Fibroblast of skin of right biceps (primary cell): ENCODE measurements at regions not wholly inside any gene's neighbourhood (a gene's known extent, or its start where the extent isn't known, plus 50 kb on each side); places are given as distances from the start of the nearest gene placed in this dataset.
A peak's percentile ranks its signal among the peaks of the same experiment; 100 is the strongest.
"Not testable (repeated sequence)": the region's sequence is repeated elsewhere in the genome, so short reads cannot be mapped to it uniquely, and the experiment has no call there.

Experiments
- DNase-seq: peaks from one replicate; pipeline ENCODE4 v3.0.0-alpha.2; 2013

DNA sequence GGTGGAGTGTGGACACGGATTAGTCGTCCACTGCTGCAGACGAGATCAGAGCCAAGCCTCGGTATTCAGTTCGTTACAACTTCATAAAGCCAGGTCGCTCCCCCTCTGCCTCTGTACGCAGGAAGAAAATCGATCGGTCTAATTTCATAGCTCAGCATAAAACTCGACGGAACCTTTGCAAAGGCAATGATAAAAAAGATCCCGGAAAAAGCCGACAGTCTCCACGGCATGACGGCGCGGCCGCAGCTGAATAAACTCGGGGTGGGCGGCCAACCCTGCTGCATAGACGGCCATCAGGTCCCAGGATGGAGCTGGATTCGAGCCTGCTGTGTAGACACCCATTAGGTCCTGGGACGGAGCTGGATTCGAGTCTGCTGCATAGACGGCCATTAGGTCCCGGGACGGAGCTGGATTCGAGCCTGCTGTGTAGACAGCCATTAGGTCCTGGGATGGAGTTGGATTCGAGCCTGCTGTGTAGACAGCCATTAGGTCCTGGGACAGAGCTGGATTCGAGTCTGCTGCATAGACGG lies 113.8 kb upstream of the PPP2R3B start:
- DNase-seq = no peak

DNA sequence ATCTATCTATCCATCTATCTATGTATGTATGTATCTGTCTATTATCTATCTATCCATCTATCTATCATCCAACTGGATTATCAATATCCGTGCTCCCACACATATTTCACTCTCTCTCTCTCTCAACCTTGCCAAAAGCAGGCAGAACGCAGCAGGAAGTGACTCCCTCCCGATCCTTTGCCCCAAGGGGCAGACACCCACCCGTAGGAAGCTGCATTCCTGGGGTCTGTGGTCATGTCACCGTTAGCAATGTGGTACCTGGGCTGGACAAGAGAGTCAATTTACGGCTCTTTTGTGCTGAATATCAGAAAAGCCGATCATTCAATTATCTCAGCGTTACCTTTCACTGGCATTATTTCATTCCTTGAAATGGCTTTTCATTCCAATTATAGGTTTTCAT lies 119.6 kb upstream of the PPP2R3B start:
- DNase-seq = no peak

DNA sequence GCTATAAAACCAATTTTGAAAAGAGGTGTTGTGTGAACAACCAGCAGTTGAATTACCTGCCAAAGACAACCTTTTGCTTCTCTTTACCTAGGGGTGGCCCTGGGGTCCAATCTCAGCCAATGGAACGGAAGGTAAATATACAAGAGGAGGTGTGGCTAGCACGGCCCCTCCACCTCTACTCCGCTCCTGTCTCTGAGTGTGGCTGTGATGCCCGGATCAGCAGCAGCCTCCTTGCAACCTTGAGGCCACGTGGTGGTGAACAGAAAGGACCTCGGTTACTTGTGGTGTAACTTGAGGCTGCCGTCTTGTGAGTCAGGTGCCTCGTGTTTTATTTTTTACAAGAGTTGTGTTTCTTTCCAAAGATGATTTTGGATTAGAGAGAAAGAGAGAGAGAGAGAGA lies 121.5 kb upstream of the PPP2R3B start:
- no peak for DNase-seq

DNA sequence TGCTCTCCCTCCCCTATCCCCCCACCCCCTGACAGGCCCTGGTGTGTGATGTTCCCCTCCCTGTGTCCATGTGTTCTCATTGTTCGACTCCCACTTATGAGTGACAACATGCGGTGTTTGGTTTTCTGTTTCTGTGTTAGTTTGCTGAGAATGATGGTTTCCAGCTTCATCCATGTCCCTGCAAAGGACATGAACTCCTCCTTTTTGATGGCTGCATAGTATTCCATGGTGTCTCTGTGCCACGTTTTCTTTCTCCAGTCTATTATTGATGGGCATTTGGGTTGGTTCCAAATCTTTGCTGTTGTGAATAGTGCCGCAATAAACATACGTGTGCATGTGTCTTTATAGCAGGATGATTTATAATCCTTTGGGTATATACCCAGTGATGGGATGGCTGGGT lies 121.8 kb upstream of the SHOX start:
- not testable (repeated sequence) for DNase-seq

DNA sequence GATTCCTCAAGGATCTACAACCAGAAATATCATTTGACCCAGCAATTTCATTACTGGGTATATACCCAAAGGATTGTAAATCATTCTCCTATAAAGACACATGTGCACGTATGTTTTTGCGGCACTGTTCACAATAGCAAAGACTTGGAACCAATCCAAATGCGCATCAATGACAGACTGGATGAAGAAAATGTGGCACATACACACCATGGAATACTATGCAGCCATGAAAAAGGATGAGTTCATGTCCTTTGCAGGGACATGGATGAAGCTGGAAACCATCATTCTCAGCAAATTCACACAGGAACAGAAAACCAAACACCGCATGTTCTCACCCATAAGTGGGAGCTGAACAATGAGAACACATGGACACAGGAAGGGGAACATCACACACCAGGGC lies 119.5 kb upstream of the SHOX start:
- not testable (repeated sequence) for DNase-seq

DNA sequence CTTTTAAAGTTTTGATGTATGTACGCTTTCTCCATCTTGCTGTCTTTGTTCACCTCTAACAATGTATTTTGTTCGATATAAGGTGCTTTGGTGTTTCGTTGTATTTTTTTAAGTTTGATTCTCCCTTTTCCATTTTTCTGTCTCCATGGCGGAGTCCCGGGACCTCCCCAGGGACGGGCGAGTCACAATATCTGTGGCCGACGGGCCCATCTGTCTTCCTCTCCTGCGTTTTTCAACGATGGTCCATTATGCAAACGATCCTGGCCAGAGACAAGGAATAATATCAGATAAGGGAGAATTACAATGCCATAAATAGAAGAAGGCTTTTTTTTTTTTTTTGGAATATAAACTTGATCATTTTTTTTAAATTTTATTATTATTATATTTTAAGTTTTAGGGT lies 112.3 kb upstream of the SHOX start:
- no peak for DNase-seq

DNA sequence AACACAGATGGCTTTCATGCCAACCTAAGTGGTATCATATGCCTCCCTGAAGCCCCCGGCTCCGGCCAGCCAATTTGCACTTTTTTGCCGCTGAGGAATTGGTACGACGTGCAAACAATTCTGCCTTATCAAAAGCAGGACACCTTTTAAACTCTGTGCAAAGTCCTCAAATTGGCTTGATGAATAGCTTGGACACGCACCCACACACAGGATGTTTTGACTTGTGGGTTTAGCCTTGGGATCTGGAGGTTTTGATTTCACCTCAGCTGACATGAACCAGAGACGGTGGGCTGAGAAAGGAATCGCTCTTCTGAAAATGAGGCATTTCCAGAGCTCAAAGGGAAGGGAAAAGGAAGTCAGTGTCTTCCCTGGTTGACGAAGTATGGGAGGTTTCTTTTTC lies 110.8 kb upstream of the SHOX start:
- DNase-seq = peak; percentile 57

DNA sequence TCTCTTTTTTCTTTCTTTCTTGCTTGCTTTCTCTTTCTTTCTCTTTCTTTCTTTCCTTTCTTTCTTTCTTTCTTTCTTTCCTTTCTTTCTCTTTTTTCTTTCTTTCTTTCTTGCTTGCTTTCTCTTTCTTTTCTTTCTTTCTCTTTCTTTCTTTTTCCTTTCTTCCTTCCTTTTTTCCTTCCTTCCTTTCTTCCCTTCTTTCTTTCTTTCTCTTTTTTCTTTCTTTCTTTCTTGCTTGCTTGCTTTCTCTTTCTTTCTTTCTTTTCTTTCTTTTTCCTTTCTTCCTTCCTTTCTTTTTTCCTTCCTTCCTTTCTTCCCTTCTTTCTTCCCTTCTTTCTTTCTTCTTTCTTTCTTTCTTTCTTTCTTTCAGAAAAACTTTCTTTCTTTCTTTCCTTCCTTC lies 108.1 kb upstream of the SHOX start:
- DNase-seq = no peak

DNA sequence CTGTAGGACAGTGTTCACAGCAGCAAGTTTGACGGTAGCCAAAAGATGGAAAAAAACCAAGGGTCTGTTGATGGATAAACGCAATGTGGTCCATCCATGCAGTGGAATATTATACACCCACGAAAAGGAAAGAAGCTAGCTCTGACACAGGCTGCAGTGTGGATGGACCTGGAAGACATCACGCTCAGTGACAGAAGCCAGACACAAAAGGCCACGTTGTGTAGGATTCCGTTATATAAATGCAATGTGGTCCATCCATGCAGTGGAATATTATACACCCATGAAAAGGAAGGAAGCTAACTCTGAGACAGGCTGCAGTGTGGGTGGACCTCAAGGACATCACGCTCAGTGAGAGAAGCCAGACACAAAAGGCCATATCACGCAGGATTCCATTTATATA lies 105.5 kb upstream of the SHOX start:
- no peak for DNase-seq

DNA sequence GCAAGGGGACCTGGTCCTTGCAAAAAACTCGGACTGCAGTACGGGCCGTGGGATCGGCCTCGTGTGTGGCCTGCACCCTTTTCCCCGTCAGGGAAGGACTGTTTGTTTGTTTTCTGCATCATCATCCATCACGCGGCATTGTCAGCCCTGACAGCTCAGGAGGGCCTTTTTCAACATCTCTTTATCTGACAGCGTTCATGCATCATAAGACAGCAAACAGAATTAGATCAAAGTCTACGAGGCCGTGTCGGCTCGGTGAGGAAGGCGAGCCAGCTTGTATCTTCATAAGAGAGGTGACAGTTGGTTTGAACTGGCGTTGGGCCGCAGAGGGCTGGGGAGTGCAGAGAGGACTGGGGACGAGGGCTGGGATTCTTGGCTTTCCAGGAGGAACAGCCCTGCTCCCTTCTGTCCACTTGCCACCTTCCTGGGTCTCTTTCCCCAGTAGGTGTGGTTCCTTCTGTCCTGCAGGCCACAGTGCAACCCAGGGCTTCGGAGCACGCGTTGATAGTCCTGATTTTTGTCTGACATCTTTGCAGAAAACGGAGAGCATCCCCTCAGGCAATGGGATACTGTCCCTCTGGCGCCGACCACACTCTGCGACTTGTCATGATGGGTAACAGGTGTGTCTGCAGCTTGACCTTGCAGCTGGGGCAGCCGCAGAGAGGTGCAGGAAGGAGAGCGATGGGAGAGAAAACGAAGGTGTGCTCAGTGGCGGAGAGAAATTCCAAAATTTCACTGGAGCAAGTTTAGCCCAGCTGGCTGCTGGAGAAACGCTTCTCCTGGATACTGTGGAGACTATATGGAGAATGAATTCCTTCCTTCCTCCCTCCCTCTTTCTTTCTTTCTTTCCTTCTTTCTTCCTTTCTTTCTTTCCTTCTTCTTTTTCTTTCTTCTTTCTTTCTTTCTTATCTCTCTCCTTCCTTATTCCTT lies 104.0 kb upstream of the SHOX start:
- DNase-seq = no peak

DNA sequence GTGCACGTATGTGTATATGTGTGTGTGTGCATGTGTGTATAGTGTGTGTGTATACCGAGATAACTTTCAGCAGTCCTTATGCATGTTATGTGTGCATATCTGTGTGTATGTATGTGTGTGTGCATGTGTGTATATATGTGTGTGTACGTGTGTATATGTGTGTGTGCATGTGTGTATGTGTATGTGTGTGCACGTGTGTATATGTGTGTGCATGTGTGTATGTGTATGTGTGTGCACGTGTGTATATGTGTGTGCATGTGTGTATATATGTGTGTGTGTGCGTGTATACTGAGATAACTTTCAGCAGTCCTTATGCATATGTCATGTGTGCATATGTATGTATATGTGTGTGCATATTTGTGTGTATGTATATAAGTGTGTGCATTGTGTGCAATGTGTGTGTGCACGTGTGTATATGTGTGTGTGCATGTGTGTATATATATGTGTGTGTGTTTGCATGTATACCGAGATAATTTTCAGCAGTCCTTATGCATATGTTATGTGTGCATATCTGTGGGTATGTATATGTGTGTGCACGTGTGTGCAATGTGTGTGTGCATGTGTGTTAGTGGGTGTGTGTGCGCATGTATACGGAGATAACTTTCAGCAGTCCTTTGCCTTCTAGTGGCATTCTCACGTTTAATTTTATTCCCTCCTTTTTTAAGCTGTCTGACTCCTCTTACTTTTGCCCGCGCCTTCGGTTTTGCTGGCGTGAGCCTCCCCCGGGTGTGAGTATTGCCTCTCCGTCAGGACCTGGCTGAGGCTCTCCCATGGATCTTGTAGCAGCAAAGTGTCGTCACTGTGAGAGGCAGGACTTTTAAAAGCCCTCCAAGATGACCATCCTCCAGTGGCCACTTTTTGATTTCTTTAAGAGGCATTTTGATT lies 99.6 kb upstream of the SHOX start:
- DNase-seq = no peak

DNA sequence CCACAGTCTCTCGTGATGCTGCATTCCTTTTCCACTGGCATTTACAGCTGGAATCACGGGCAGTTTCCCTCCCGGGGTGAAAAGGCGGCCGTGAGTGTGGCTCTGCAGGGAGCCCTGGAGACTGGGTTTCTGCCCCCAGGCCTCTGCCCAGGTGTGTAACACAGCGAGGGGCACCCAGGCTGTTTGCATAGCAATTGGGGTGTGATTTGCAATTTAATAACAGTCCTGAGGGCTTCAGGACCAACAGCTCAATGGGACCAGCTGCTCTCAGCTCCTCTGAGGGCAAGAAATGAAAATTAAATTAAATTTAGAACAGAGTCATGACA lies 99.0 kb upstream of the SHOX start:
- DNase-seq = no peak

DNA sequence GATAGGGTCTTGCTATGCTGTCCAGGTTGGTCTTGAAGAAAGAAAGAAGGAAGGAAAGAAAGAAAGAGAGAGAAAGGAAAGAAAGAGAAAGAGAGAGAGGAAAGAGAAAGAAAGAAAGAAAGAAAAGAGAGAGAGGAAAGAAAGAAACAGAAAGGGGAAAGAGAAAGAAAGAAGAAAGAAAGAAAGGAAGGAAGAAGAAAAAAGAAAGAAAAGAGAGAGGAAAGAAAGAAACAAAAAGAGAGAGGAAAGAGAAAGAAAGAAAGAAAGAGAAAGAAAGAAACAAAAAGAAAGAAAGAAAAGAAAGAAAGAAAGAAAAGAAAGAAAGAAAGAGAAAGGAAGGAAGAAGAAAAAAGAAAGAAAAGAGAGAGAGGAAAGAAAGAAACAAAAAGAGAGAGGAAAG lies 95.8 kb upstream of the SHOX start:
- no peak for DNase-seq

DNA sequence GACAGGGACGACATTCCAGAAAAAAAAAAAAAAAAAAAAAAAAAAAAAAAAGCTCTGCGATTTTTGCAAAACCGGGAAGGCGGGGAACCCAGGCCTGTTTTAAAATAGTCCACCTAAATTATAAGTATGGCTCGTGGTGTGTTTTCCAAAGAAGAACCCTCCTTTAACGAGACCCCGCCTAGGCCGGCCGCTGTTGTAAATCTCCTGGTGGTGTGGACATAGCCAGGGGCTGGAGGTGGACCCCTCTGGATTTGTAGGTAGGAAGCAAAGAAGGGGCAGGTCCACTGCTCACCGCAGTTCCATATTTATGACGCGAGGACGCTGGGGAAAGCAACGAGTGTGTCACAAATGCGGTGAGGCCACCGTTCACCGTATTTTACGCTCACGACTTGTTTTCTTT lies 94.0 kb upstream of the SHOX start:
- DNase-seq = no peak

DNA sequence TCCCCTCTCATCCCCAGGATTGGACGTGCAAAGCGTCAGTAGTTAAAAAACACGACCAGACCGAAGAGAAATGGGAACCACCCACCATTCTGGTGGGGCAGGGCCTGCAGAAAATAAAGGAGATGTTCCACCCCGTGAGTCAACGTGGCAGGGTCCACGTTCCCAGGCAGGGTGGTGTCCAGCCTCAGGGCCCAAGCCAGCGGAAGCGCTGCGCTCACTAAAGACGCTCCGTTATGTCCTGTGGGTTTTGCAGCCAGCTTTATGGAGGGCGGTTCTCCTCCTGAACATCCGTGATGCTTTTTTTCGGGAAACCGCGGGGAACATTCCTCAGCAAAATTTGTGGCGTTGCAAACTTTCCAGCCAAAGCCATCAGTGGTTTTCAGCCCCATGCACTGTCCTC lies 93.4 kb upstream of the SHOX start:
- no peak for DNase-seq

DNA sequence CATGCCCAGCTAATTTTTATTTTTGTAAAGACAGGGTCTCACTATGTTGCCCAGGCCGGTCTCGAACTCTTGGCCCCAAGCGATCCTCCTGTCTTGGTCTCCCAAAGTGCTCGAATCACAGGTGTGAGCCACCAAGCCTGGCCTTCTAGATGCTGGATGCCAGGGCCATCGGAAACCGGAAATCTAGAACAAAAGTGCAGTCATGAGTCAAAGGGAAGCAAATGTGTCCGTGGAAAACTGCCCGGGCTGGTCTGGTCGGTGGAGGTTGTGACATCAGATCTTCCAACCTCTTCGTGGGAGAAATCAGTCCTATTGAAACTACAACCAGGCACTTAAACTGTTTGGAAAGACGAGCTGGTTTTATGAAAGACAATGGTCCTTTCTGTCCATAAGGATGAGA lies 92.3 kb upstream of the SHOX start:
- no peak for DNase-seq

DNA sequence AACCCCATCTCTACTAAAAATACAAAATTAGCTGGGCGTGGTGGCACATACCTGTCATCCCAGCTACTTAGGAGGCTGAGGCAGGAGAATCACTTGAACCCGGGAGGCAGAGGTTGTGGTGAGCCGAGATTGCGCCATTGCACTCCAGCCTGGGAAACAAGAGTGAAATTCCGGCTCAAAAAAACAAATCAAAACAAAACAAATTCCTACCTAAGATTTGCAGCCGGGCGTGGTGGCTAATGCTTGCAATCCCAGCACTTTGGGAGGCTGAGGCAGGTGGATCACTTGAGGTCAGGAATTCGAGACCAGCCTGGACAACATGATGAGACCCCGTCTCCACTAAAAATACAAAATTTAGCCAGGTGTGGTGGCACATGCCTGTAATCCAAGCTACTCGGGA lies 89.6 kb upstream of the SHOX start:
- not testable (repeated sequence) for DNase-seq

DNA sequence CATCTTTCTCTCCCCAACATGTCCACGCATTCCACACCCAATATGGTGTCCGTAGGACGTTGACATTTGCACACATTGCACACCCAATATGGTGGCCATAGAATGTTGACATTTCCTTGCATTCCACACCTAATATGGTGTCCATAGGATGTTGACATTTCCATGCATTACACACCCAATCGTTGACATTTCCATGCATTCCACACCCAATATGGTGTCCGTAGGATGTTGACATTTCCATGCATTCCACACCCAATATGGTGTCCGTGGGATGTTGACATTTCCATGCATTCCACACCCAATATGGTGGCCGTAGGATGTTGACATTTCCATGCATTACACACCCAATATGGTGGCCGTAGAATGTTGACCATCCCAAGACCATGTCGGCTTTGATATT lies 88.4 kb upstream of the SHOX start:
- DNase-seq = no peak

DNA sequence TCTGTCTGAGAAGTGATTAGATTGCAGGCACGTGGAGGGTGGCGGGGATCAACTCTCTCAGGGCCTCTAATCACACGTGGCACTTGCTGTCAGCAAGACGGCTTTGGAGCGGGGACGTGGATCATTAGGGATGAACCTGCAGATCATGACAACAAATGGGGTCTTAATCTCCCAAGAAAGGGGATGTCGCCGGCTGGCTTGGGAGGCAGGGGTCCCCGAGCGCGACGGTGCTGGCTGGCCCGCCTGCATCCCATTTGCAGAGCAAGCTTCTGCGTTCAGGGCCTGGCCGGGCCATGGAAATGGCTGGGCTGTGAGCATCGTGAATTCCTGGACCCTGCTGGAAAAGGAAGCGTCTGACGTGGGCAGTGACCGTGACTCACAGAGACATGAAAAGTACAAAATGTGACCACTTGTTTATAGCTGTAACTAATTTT lies 85.1 kb upstream of the SHOX start:
- peak; percentile 58 for DNase-seq

DNA sequence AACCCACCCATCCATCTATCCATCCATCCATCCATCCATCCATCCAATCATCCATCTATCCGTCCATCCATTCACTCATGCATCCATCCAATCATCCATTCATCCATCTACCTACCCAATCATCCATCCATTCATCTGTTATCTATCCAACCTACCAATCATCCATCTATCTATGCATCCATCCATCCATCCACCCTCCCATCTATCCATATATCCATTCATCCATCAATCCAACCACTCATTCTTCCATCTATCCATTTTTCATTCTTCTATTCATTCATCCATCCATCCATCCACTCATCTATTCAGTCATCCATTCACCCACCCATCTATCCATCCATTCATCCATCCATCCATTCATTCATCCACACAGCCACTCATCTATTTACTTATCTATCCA lies 80.1 kb upstream of the SHOX start:
- no peak for DNase-seq

DNA sequence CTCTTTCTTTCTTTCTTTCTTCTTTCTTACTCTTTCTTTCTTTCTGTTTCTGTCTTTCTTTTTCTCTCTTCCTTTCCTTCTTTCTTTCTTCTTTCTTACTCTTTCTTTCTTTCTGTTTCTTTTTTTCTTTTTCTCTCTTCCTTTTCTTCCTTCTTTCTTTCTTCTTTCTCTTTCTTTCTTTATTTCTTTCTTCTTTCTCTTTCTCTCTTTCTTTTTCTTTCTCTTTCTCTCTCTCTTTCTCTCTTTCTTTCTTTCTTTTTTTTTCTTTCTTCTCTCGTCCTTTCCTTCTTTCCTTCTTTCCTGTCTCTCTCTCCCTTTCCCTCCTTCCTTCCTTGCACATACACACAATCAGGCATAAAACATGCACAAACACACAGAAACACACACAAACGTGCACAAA lies 79.3 kb upstream of the SHOX start:
- no peak for DNase-seq

DNA sequence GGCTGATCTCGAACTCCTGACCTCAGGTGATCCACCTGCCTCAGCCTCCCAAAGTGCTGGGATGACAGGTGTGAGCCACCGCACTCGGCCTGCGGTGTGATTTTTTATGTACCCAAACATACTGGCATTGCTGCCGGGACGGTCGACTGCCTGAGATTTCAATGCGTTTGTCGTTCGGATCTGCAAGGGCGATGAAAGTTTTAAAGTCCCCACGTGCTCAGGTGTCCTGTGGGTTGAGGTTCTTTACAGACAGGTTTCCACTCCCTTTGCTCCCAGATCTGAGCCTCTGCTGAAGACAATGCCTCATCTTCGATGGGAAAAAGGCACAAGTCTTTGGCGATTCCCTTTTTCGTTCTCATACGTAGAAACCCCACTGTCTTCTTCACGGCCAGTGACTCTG lies 78.1 kb upstream of the SHOX start:
- no peak for DNase-seq

DNA sequence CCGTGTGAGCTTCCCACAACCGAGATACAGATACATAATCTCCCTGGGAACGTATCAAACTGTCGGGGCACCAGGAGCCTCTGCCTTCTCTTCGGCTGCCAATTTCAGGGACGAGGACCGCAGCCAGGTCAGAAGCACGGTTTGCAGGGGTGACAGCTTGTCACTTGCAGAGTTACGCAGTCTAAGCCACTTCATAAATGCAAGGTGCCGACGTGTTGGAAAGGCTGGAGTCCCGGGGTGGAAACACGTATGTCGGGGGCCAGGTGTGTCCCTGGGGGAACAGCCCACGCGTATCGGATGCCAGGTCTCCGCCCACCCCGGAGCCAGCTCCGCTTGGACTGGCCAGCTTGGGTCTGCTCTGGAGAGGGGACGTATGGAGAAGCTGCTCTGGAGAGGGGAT lies 76.3 kb upstream of the SHOX start:
- no peak for DNase-seq
